BJ (cell line): ENCODE measurements at regions not wholly inside any gene's neighbourhood (a gene's known extent, or its start where the extent isn't known, plus 50 kb on each side); places are given as distances from the start of the nearest gene placed in this dataset.

Experiments used
- CTCF ChIA-PET: fragments of 350-600 bp; formaldehyde crosslinking; extraction: SDS; loops from one replicate; lab custom pipeline; 2021; ENCODE audit warnings: antibody characterized with exemption, inconsistent platforms; lab: Yijun Ruan, JAX
- POLR2A ChIA-PET: fragments of 300-600 bp; sonication (Branson Sonifier 250); formaldehyde crosslinking; extraction: SDS; loops from one replicate; lab custom pipeline; 2021; ENCODE audit warnings: antibody characterized with exemption; lab: Charles Lee
- DNase-seq: peaks from one replicate; pipeline ENCODE4 v3.0.0-alpha.2; 2011; ENCODE audit warnings: low read depth
- H3K27me3 ChIP-seq: 2 replicates; pipeline ENCODE4 v1.6.0; 2011; ENCODE audit warnings: low read length; ENCODE audit not compliant: control insufficient read depth, insufficient read depth
- H3K36me3 ChIP-seq: 2 replicates; pipeline ENCODE4 v1.5.1; 2011; ENCODE audit warnings: low read length; ENCODE audit not compliant: control insufficient read depth, insufficient read depth
- H3K4me3 ChIP-seq: 2 replicates; pipeline ENCODE4 v1.5.1; 2011; ENCODE audit warnings: low read depth, mild to moderate bottlenecking, control low read depth, low read length
- CTCF ChIP-seq: IDR thresholded peaks from 2 replicates; pipeline ENCODE4 v1.5.1; 2011; ENCODE audit warnings: low read depth, mild to moderate bottlenecking, control low read depth, inconsistent platforms, low read length, moderate library complexity; ENCODE audit not compliant: insufficient read depth

GRCh38 chr11:119863236-119863635, 134.2 kb upstream of the NECTIN1 start:
- no peaks in the 10 kb centered on the region for H3K36me3 ChIP-seq
- no peak for TF ChIP-seq CTCF
- ChIA-PET POLR2A (no interaction called here), CTCF (no interaction called here)
- no peak for DNase-seq
- H3K4me3 ChIP-seq: no peak overlapping the region
- peaks cover 9% of the 10 kb centered on the region for H3K27me3 ChIP-seq

GRCh38 chr11:119861160-119861559, 132.2 kb upstream of the NECTIN1 start:
- peaks cover 12% of the 10 kb centered on the region for H3K27me3 ChIP-seq

GRCh38 chr11:119860561-119861094, 131.6 kb upstream of the NECTIN1 start:
- Histone ChIP-seq H3K27me3 (peaks cover 12% of the 10 kb centered on the region), H3K36me3 (no peaks in the 10 kb centered on the region), H3K4me3 (no peak overlapping the region)
- no peak for TF ChIP-seq CTCF
- no peak for DNase-seq
- POLR2A ChIA-PET: no interaction called here
- CTCF ChIA-PET: interaction anchor here (1.0 kb wide), 1 partner anchor 248 kb away, joined by 3 read pairs; no protein-coding TSS in a partner anchor

More at GRCh38 chr11:119861160-119861559, 132.2 kb upstream of the NECTIN1 start:
- no peak overlapping the region for H3K4me3 ChIP-seq
- TF ChIP-seq CTCF: no peak
- H3K36me3 ChIP-seq: no peaks in the 10 kb centered on the region
- no peak for DNase-seq
- POLR2A ChIA-PET: no interaction called here
- CTCF ChIA-PET: interaction anchor here (1.0 kb wide), 1 partner anchor 247 kb away, joined by 3 read pairs; no protein-coding TSS in a partner anchor

GRCh38 chr11:119859684-119860083, 130.7 kb upstream of the NECTIN1 start:
- DNase-seq: no peak
- Histone ChIP-seq H3K4me3 (no peak overlapping the region), H3K27me3 (peaks cover 12% of the 10 kb centered on the region), H3K36me3 (no peaks in the 10 kb centered on the region)
- no peak for TF ChIP-seq CTCF
- ChIA-PET POLR2A (no interaction called here), CTCF (no interaction called here)

GRCh38 chr11:119858288-119858687, 129.3 kb upstream of the NECTIN1 start:
- Histone ChIP-seq H3K36me3 (no peaks in the 10 kb centered on the region), H3K4me3 (no peak overlapping the region), H3K27me3 (peaks cover 10% of the 10 kb centered on the region)
- no peak for TF ChIP-seq CTCF
- DNase-seq: no peak
- ChIA-PET POLR2A (interaction anchor here (0.6 kb wide), 1 partner anchor 173 kb away, joined by 3 read pairs; no protein-coding TSS in a partner anchor), CTCF (no interaction called here)
